Chondrocyte (in vitro differentiated cells): ENCODE measurements at regions not wholly inside any gene's neighbourhood (a gene's known extent, or its start where the extent isn't known, plus 50 kb on each side); places are given as distances from the start of the nearest gene placed in this dataset.

ENCODE experiments used
- DNase-seq: peaks from one replicate; pipeline ENCODE4 v3.0.0; 2021; ENCODE audit warnings: mixed read lengths, low spot score
- H3K27ac Mint-ChIP-seq: one replicate; pipeline ENCODE4 v1.8.0; 2021; ENCODE audit warnings: mild to moderate bottlenecking, moderate library complexity, mixed read lengths; ENCODE audit not compliant: unreplicated experiment
- H3K27me3 Mint-ChIP-seq: 2 replicates; pipeline ENCODE4 v1.8.0; 2021; ENCODE audit warnings: low read depth, mixed read lengths
- H3K36me3 Mint-ChIP-seq: 2 replicates; pipeline ENCODE4 v1.8.0; 2021; ENCODE audit warnings: low read depth, mixed read lengths
- H3K4me1 Mint-ChIP-seq: 2 replicates; pipeline ENCODE4 v1.8.0; 2021; ENCODE audit warnings: low read depth, mild to moderate bottlenecking, mixed read lengths
- H3K4me3 Mint-ChIP-seq: one replicate; pipeline ENCODE4 v1.8.0; 2021; ENCODE audit warnings: mild to moderate bottlenecking, moderate library complexity, mixed read lengths; ENCODE audit not compliant: unreplicated experiment
- H3K9me3 Mint-ChIP-seq: 2 replicates; pipeline ENCODE4 v1.8.0; 2021; ENCODE audit warnings: low read depth, mixed read lengths
- TF ChIP-seq, protein P1 (sequence below): fragments of 200-600 bp; sonication (generic); IDR thresholded peaks from 2 replicates; pipeline ENCODE4 v1.5.0; 2021; ENCODE audit warnings: antibody characterized with exemption, mild to moderate bottlenecking, moderate library complexity

DNA sequence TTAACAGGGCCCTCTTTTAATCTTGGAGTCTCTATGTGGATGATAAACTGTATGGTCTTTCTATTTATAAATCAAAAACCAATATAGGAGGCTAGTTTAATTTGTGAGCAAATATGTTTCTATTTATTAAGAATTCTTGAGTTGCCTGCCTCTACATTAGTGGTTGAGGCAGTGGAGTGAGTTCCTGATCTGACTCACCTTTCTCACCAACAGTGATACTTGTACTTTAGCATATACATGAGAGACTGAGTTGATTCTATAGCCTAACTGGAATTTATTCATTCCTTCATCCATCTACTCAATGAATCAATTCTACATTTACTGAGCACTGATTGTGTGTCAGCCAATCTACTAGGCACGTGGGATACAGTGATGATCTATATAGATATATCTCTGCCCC lies 126.9 kb downstream of the TRMT11 start:
- H3K4me1 Mint-ChIP-seq = peaks cover 2% of the 10 kb centered on the region
- TF ChIP-seq, protein P1, sequence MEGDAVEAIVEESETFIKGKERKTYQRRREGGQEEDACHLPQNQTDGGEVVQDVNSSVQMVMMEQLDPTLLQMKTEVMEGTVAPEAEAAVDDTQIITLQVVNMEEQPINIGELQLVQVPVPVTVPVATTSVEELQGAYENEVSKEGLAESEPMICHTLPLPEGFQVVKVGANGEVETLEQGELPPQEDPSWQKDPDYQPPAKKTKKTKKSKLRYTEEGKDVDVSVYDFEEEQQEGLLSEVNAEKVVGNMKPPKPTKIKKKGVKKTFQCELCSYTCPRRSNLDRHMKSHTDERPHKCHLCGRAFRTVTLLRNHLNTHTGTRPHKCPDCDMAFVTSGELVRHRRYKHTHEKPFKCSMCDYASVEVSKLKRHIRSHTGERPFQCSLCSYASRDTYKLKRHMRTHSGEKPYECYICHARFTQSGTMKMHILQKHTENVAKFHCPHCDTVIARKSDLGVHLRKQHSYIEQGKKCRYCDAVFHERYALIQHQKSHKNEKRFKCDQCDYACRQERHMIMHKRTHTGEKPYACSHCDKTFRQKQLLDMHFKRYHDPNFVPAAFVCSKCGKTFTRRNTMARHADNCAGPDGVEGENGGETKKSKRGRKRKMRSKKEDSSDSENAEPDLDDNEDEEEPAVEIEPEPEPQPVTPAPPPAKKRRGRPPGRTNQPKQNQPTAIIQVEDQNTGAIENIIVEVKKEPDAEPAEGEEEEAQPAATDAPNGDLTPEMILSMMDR = no peak
- H3K4me3 Mint-ChIP-seq = no peak overlapping the region
- H3K9me3 Mint-ChIP-seq = no peaks in the 10 kb centered on the region
- H3K27me3 Mint-ChIP-seq = no peaks in the 10 kb centered on the region
- no peak overlapping the region for H3K27ac Mint-ChIP-seq
- no peak for DNase-seq
- H3K36me3 Mint-ChIP-seq = peaks cover 3% of the 10 kb centered on the region

DNA sequence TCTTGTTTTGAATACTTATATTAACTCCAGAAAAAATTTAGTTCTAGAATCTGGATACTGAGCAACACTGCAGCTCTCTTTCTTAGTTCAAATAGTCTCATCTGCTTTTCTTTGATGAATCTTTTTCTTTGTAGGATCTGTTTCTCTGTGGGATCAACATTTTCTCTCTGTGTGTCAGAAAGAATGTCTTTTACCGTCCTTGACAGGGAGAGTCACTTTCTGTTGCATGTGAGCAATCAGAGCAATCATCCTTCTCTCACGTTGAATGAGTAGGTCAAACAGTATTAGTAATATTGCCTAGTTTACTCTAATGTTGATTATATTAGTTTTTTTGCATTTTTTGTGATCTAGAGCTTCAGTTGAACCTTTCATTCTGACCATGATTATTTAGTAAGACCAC lies 130.9 kb downstream of the TRMT11 start:
- Mint-ChIP-seq H3K36me3 (peaks cover 4% of the 10 kb centered on the region), H3K9me3 (no peaks in the 10 kb centered on the region), H3K4me1 (no peaks in the 10 kb centered on the region), H3K4me3 (no peak overlapping the region), H3K27me3 (no peaks in the 10 kb centered on the region), H3K27ac (no peak overlapping the region)
- DNase-seq = no peak
- TF ChIP-seq, protein P1 = no peak

DNA sequence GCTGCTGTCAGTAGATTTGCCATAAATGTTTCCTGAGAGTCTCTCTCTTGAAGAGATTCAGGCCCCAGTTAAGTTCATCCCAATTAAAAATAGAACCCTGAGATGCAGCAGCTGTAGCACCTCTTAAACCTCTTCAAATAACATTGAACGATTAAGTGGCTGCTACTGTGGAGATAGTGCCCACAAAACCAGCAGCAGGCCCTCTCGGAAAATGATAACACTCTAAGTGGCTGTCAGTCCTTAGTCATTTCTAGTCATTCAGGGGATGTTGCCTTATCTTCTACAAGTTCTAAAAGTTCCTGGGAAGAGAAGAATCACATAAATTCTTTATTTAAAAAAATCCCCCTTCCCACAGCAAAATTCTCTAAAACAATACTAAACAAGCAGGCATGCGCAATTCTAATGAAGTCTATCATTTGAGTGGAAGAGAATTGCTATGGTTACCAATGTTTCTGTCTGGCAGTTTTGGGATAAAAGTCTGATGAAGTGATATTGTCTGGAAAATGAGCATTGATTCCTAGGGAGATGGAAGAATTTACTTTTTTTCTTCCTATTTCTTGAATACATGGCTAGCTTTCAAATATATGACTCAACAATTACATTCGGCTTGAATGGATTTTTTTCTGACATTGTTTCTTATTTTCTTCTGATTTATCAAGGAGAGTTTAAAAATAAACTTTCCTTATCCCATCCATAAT lies 131.9 kb downstream of the TRMT11 start:
- H3K27ac Mint-ChIP-seq = no peak overlapping the region
- TF ChIP-seq, protein P1 = no peak
- peaks cover 4% of the 10 kb centered on the region for H3K36me3 Mint-ChIP-seq
- no peak for DNase-seq
- no peaks in the 10 kb centered on the region for H3K9me3 Mint-ChIP-seq
- no peaks in the 10 kb centered on the region for H3K27me3 Mint-ChIP-seq
- no peak overlapping the region for H3K4me3 Mint-ChIP-seq
- H3K4me1 Mint-ChIP-seq = no peaks in the 10 kb centered on the region

DNA sequence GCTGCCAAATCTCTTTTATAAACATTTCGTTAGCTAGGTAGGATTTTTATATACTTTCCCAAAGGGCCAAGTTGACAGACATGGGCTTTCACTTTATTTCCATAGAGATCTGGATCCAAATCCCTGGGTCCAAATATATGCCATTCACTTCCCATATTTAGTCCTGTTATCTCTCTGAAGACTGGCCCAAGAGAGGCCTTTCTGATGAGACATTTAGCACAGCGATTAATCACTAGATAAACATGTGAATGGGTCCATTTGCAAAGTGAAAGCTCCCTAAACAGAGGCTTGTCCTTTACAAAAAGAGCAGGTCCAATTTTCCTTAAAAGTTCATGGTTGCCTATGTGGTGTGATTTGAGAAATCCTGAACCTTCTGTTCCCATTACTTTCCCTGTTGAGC lies 132.6 kb downstream of the TRMT11 start:
- H3K27ac Mint-ChIP-seq = no peak overlapping the region
- no peaks in the 10 kb centered on the region for H3K4me1 Mint-ChIP-seq
- H3K9me3 Mint-ChIP-seq = no peaks in the 10 kb centered on the region
- H3K36me3 Mint-ChIP-seq = peaks cover 4% of the 10 kb centered on the region
- TF ChIP-seq, protein P1 = no peak
- no peak for DNase-seq
- no peaks in the 10 kb centered on the region for H3K27me3 Mint-ChIP-seq
- no peak overlapping the region for H3K4me3 Mint-ChIP-seq

DNA sequence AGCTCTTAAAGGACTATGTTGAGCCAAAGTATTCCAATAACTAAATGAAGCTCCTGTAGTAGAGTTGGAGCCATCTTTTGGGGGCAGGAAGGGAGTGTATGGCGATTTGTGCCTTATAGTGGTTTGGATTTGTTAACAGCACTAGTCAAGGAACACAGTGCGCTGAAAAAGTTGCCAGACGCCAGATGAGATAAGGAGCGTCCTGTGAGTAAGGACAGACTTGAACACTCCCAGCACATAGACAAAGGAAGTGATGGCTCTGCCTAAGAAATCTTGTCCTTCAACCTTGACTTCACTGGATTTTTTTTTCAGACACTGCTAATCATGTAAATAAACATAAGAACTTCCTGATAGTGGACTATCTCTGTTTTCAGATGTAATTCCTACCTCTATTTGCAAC lies 136.9 kb downstream of the TRMT11 start:
- DNase-seq = no peak
- H3K4me1 Mint-ChIP-seq = no peaks in the 10 kb centered on the region
- no peaks in the 10 kb centered on the region for H3K9me3 Mint-ChIP-seq
- TF ChIP-seq, protein P1 = no peak
- H3K36me3 Mint-ChIP-seq = peaks cover 2% of the 10 kb centered on the region
- no peak overlapping the region for H3K4me3 Mint-ChIP-seq
- H3K27ac Mint-ChIP-seq = no peak overlapping the region
- H3K27me3 Mint-ChIP-seq = no peaks in the 10 kb centered on the region
